ENCODE measurements at regions not wholly inside any gene's neighbourhood (a gene's known extent, or its start where the extent isn't known, plus 50 kb on each side); places are given as distances from the start of the nearest gene placed in this dataset.
"Not testable (repeated sequence)": the region's sequence is repeated elsewhere in the genome, so short reads cannot be mapped to it uniquely, and the experiment has no call there.

- no peak for DNase-seq
Measured at GRCh38 chr13:55602784-55603183, 1537.9 kb upstream of the PRR20A start.

GRCh38 chr13:55606045-55606665 lies 1534.6 kb upstream of the PRR20A start:
- no peak for DNase-seq

GRCh38 chr13:55613429-55614187 lies 1527.1 kb upstream of the PRR20A start:
- no peak for DNase-seq

GRCh38 chr13:55615081-55615480 lies 1525.6 kb upstream of the PRR20A start:
- no peak for DNase-seq

- DNase-seq = no peak
Measured at GRCh38 chr13:55617241-55617640, 1523.5 kb upstream of the PRR20A start.

GRCh38 chr13:55627221-55627620 lies 1513.5 kb upstream of the PRR20A start:
- DNase-seq = no peak

- no peak for DNase-seq
Measured at GRCh38 chr13:55632402-55632801, 1508.3 kb upstream of the PRR20A start.

- DNase-seq = no peak
Measured at GRCh38 chr13:55649485-55649884, 1491.2 kb upstream of the PRR20A start.

- no peak for DNase-seq
Measured at GRCh38 chr13:55652657-55653056, 1488.1 kb upstream of the PRR20A start.

- DNase-seq = no peak
Measured at GRCh38 chr13:55653497-55653896, 1487.2 kb upstream of the PRR20A start.

- no peak for DNase-seq
Measured at GRCh38 chr13:55654243-55654642, 1486.5 kb upstream of the PRR20A start.

GRCh38 chr13:55660264-55660663 lies 1480.5 kb upstream of the PRR20A start:
- not testable (repeated sequence) for DNase-seq

GRCh38 chr13:55660851-55661250 lies 1479.9 kb upstream of the PRR20A start:
- DNase-seq = no peak

GRCh38 chr13:55661505-55661904 lies 1479.2 kb upstream of the PRR20A start:
- no peak for DNase-seq

- DNase-seq = no peak
Measured at GRCh38 chr13:55664178-55664577, 1476.5 kb upstream of the PRR20A start.

GRCh38 chr13:55669051-55669450 lies 1471.7 kb upstream of the PRR20A start:
- no peak for DNase-seq

GRCh38 chr13:55673910-55674309 lies 1466.8 kb upstream of the PRR20A start:
- no peak for DNase-seq

GRCh38 chr13:55682776-55683175 lies 1457.9 kb upstream of the PRR20A start:
- no peak for DNase-seq

GRCh38 chr13:55705526-55705925 lies 1435.2 kb upstream of the PRR20A start:
- DNase-seq = no peak

GRCh38 chr13:55705971-55706370 lies 1434.7 kb upstream of the PRR20A start:
- no peak for DNase-seq

GRCh38 chr13:55714120-55714519 lies 1426.6 kb upstream of the PRR20A start:
- no peak for DNase-seq

GRCh38 chr13:55727683-55728082 lies 1413.0 kb upstream of the PRR20A start:
- DNase-seq = no peak

- DNase-seq = no peak
Measured at GRCh38 chr13:55728247-55728646, 1412.5 kb upstream of the PRR20A start.

GRCh38 chr13:55745828-55746227 lies 1394.9 kb upstream of the PRR20A start:
- DNase-seq = no peak

- no peak for DNase-seq
Measured at GRCh38 chr13:55761986-55762385, 1378.7 kb upstream of the PRR20A start.

Data from SIG-M5 (cell line).